HEK293 (cell line): ENCODE measurements at regions not wholly inside any gene's neighbourhood (a gene's known extent, or its start where the extent isn't known, plus 50 kb on each side); places are given as distances from the start of the nearest gene placed in this dataset.

Experiments
- CTCF ChIA-PET: fragments of 350-600 bp; formaldehyde crosslinking; extraction: SDS; loops from one replicate; lab custom pipeline; 2021; ENCODE audit warnings: antibody characterized with exemption; lab: Yijun Ruan, JAX
- POLR2A ChIA-PET: fragments of 300-600 bp; formaldehyde crosslinking; extraction: SDS; loops from one replicate; lab custom pipeline; 2020; ENCODE audit warnings: antibody characterized with exemption, inconsistent platforms; lab: Yijun Ruan, JAX
- H3K27ac ChIP-seq: fragments of 200-500 bp; sonication (Bioruptor generic); 2 replicates; pipeline ENCODE4 v1.5.1; 2014; ENCODE audit warnings: low read depth, low read length, control low read depth, inconsistent platforms; ENCODE audit errors: extremely low read depth
- H3K36me3 ChIP-seq, 2 experiments: fragments of 200-500 bp in 1 of 2; sonication (Bioruptor generic) in 1 of 2; 1 replicate in 1 of 2; 2 replicates in 1 of 2; pipeline ENCODE4 v1.5.1; 2014 to 2017; ENCODE audit warnings: inconsistent platforms in 2 of 2, low read length in 2 of 2; ENCODE audit not compliant: control insufficient read depth in 2 of 2, insufficient read depth in 1 of 2
- H3K4me1 ChIP-seq: fragments of 200-500 bp; sonication (Bioruptor generic); 2 replicates; pipeline ENCODE4 v1.5.1; 2014; ENCODE audit warnings: mild to moderate bottlenecking, low read length, inconsistent platforms; ENCODE audit not compliant: control insufficient read depth, insufficient read depth
- H3K4me3 ChIP-seq: 2 replicates; pipeline ENCODE4 v1.5.1; 2011; ENCODE audit warnings: low read depth, mild to moderate bottlenecking, control low read depth, low read length, moderate library complexity
- H3K9me3 ChIP-seq: fragments of 200-500 bp; sonication (Bioruptor generic); 2 replicates; pipeline ENCODE4 v1.5.1; 2014; ENCODE audit warnings: low read depth, low read length, inconsistent platforms; ENCODE audit not compliant: control insufficient read depth, insufficient read depth
- KLF17 ChIP-seq: fragments of 450-650 bp; formaldehyde crosslinking; IDR thresholded peaks from 2 replicates; pipeline ENCODE4 v1.5.1; 2016; ENCODE audit warnings: missing biosample characterization, missing genetic modification characterization
- OSR2 ChIP-seq: fragments of 450-650 bp; formaldehyde crosslinking; IDR thresholded peaks from 2 replicates; pipeline ENCODE4 v1.5.1; 2016; ENCODE audit warnings: missing biosample characterization, missing genetic modification characterization
- PRDM10 ChIP-seq: fragments of 450-650 bp; formaldehyde crosslinking; IDR thresholded peaks from 2 replicates; pipeline ENCODE4 v1.5.1; 2016; ENCODE audit warnings: missing biosample characterization, missing genetic modification characterization
- PRDM4 ChIP-seq: fragments of 450-650 bp; formaldehyde crosslinking; IDR thresholded peaks from 2 replicates; pipeline ENCODE4 v1.5.1; 2017; ENCODE audit warnings: missing biosample characterization, missing genetic modification characterization
- ZBTB48 ChIP-seq: fragments of 450-650 bp; formaldehyde crosslinking; IDR thresholded peaks from 2 replicates; pipeline ENCODE4 v1.5.1; 2016; ENCODE audit warnings: missing biosample characterization, missing genetic modification characterization
- ZFP3 ChIP-seq: fragments of 450-650 bp; formaldehyde crosslinking; IDR thresholded peaks from 2 replicates; pipeline ENCODE4 v1.5.1; 2016; ENCODE audit warnings: low read depth, missing biosample characterization, missing genetic modification characterization
- ZFP37 ChIP-seq: fragments of 450-650 bp; formaldehyde crosslinking; IDR thresholded peaks from 2 replicates; pipeline ENCODE4 v1.5.1; 2016; ENCODE audit warnings: missing biosample characterization, missing genetic modification characterization
- ZNF155 ChIP-seq: fragments of 450-650 bp; formaldehyde crosslinking; IDR thresholded peaks from 2 replicates; pipeline ENCODE4 v1.5.1; 2016; ENCODE audit warnings: missing biosample characterization, missing genetic modification characterization
- ZNF214 ChIP-seq: fragments of 450-650 bp; formaldehyde crosslinking; IDR thresholded peaks from 2 replicates; pipeline ENCODE4 v1.5.1; 2017; ENCODE audit warnings: missing biosample characterization, mild to moderate bottlenecking, missing genetic modification characterization, borderline replicate concordance
- ZNF292 ChIP-seq: fragments of 450-650 bp; formaldehyde crosslinking; IDR thresholded peaks from 2 replicates; pipeline ENCODE4 v1.5.1; 2016; ENCODE audit warnings: low read depth, missing biosample characterization, missing genetic modification characterization, borderline replicate concordance
- ZNF394 ChIP-seq: fragments of 450-650 bp; formaldehyde crosslinking; IDR thresholded peaks from 2 replicates; pipeline ENCODE4 v1.5.1; 2016; ENCODE audit warnings: missing biosample characterization, missing genetic modification characterization, mild to moderate bottlenecking, moderate library complexity, borderline replicate concordance
- ZNF404 ChIP-seq: fragments of 450-650 bp; formaldehyde crosslinking; IDR thresholded peaks from 2 replicates; pipeline ENCODE4 v1.5.1; 2017; ENCODE audit warnings: missing biosample characterization, missing genetic modification characterization
- ZNF488 ChIP-seq: fragments of 450-650 bp; formaldehyde crosslinking; IDR thresholded peaks from 2 replicates; pipeline ENCODE4 v1.5.1; 2016; ENCODE audit warnings: missing biosample characterization, missing genetic modification characterization
- ZNF510 ChIP-seq: fragments of 450-650 bp; formaldehyde crosslinking; IDR thresholded peaks from 2 replicates; pipeline ENCODE4 v1.5.1; 2018; ENCODE audit warnings: mild to moderate bottlenecking, missing genetic modification characterization, missing biosample characterization; ENCODE audit not compliant: insufficient replicate concordance
- ZNF580 ChIP-seq: fragments of 450-650 bp; formaldehyde crosslinking; IDR thresholded peaks from 2 replicates; pipeline ENCODE4 v1.5.1; 2016; ENCODE audit warnings: missing biosample characterization, missing genetic modification characterization
- ZNF624 ChIP-seq: fragments of 450-650 bp; formaldehyde crosslinking; IDR thresholded peaks from 2 replicates; pipeline ENCODE4 v1.5.1; 2017; ENCODE audit warnings: missing biosample characterization, missing genetic modification characterization
- ZNF654 ChIP-seq: fragments of 450-650 bp; formaldehyde crosslinking; IDR thresholded peaks from 2 replicates; pipeline ENCODE4 v1.5.1; 2016; ENCODE audit warnings: low read depth, missing biosample characterization, missing genetic modification characterization
- ZNF677 ChIP-seq: fragments of 450-650 bp; IDR thresholded peaks from 2 replicates; pipeline ENCODE4 v1.5.0; 2018; ENCODE audit warnings: missing biosample characterization, mild to moderate bottlenecking, missing genetic modification characterization, moderate library complexity
- ZNF692 ChIP-seq: fragments of 450-650 bp; formaldehyde crosslinking; IDR thresholded peaks from 2 replicates; pipeline ENCODE4 v1.5.1; 2016; ENCODE audit warnings: missing biosample characterization, missing genetic modification characterization
- TF ChIP-seq, protein P1 (sequence below): fragments of 450-650 bp; formaldehyde crosslinking; IDR thresholded peaks from 2 replicates; pipeline ENCODE4 v1.5.1; 2016; ENCODE audit warnings: missing biosample characterization, missing genetic modification characterization

DNA sequence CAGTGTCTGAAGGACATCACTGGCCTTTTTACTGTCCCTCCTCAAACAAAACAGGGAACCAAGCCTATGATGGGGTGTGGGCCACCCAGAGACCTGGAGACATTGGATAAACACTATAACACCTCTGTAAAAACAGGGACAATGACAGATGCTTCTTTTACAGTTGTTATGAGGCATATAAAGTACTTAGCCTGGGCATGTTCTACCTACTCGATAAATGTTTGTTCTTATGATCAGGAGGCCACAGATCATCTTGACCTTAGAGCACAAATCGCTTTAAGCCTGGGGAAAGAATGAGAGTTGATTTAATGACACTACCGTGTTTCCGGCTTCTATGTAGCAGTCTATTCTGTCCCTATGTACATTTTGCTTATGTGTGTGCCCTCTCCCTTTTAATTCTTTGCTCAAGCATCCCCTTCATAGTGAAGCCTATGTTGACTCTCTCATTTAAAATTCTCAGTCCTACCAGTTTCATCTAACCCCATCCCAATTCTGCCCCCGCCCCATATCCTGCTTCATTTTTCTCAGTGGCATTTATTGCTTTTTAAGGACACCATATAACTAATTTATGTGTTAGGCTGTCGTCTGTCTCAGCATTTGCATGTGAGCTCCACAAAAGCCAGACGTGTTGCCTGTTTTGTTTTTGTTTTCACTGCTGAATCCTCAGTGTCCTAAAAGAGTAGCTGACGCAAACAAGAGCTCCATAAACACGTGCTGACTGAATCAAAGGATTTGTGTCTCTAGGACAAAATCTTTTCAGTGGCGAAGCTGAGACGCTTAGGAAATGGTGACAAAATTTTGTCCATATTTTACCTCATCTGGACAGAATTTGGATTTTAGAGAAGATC lies 182.3 kb upstream of the ST6GAL2 start (continued):
- no peak for TF ChIP-seq PRDM10 (tag by site-specific recombination)
- TF ChIP-seq ZNF394, result no peak
- TF ChIP-seq, protein P1, sequence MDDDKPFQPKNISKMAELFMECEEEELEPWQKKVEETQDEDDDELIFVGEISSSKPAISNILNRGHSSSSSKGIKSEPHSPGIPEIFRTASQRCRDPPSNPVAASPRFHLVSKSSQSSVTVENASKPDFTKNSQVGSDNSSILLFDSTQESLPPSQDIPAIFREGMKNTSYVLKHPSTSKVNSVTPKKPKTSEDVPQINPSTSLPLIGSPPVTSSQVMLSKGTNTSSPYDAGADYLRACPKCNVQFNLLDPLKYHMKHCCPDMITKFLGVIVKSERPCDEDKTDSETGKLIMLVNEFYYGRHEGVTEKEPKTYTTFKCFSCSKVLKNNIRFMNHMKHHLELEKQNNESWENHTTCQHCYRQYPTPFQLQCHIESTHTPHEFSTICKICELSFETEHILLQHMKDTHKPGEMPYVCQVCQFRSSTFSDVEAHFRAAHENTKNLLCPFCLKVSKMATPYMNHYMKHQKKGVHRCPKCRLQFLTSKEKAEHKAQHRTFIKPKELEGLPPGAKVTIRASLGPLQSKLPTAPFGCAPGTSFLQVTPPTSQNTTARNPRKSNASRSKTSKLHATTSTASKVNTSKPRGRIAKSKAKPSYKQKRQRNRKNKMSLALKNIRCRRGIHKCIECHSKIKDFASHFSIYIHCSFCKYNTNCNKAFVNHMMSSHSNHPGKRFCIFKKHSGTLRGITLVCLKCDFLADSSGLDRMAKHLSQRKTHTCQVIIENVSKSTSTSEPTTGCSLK (tag by site-specific recombination), result no peak
- no peak for TF ChIP-seq PRDM4 (tag by site-specific recombination)
- no peak for TF ChIP-seq ZNF292
- no peak for TF ChIP-seq ZNF580 (tag by site-specific recombination)
- no peak for TF ChIP-seq ZNF155 (tag by site-specific recombination)

DNA sequence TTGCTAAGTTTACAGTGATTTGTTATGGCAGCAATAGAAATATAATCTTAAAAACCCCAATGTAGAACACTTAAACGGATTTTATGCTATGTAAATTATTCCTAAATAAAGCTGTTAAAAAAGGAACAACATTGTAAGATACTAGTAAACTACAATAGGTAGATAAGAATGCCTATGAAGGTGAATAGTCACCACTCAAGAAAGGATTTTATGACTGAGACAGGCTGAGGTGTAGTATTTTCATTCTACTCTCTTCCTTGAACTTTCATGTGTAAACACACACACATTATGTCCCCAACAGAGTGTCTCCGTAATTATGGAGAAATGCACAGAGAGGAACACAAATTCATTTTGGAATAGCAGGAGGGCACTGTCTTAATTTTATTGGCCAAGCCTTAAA lies 183.9 kb upstream of the ST6GAL2 start:
- ChIA-PET POLR2A (no interaction called here), CTCF (no interaction called here)
- Histone ChIP-seq H3K4me1 (no peaks in the 10 kb centered on the region), H3K9me3 (no peaks in the 10 kb centered on the region), H3K36me3 (no peaks in the 10 kb centered on the region), H3K27ac (no peak overlapping the region), H3K4me3 (no peak overlapping the region)
- TF ChIP-seq KLF17 (tag by site-specific recombination), result no peak
- TF ChIP-seq ZFP37, result no peak
- no peak for TF ChIP-seq ZFP3 (tag by site-specific recombination)
- no peak for TF ChIP-seq ZNF214
- no peak for TF ChIP-seq ZNF404
- no peak for TF ChIP-seq ZNF624 (tag by site-specific recombination)
- TF ChIP-seq ZNF692 (tag by site-specific recombination), result no peak
- no peak for TF ChIP-seq ZNF510 (tag by site-specific recombination)
- TF ChIP-seq OSR2 (tag by site-specific recombination), result no peak
- no peak for TF ChIP-seq ZBTB48
- no peak for TF ChIP-seq ZNF677 (tag by site-specific recombination)
- no peak for TF ChIP-seq ZNF654 (tag by site-specific recombination)
- no peak for TF ChIP-seq ZNF488 (tag by site-specific recombination)
